NAMALWA (cell line): ENCODE measurements at regions not wholly inside any gene's neighbourhood (a gene's known extent, or its start where the extent isn't known, plus 50 kb on each side); places are given as distances from the start of the nearest gene placed in this dataset.
A peak's percentile ranks its signal among the peaks of the same experiment; 100 is the strongest.
"Not testable (repeated sequence)": the region's sequence is repeated elsewhere in the genome, so short reads cannot be mapped to it uniquely, and the experiment has no call there.

Experiments used
- DNase-seq: peaks from one replicate; pipeline ENCODE4 v3.0.0-alpha.2; 2015; ENCODE audit warnings: low spot score

- no peak for DNase-seq
Measured at GRCh38 chr17:13135506-13135905, 117.7 kb upstream of the ELAC2 start.

- no peak for DNase-seq
Measured at GRCh38 chr17:13134076-13134475, 116.2 kb upstream of the ELAC2 start.

DNA sequence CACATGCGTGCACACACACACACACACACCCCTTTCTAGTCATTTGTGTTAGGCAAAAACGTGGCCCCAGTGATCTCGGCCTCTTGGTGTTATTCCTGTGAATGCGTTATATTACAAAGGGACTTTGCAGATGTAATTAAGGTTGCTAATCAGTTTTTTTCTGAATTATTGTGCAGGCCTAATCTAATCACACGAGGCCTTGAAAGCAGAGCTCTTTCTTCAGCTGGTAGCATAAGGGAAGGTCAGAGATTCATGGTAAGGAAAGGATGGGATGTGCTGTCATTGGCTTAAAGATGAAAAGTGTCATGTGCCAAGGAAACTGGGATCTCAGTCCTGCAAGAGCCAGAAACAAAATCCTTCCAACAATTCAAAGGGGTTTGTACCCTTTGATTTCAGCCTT lies 113.4 kb upstream of the ELAC2 start:
- no peak for DNase-seq

- no peak for DNase-seq
Measured at GRCh38 chr17:13129356-13129755, 111.5 kb upstream of the ELAC2 start.

GRCh38 chr17:13128676-13129075 lies 110.8 kb upstream of the ELAC2 start:
- no peak for DNase-seq

DNA sequence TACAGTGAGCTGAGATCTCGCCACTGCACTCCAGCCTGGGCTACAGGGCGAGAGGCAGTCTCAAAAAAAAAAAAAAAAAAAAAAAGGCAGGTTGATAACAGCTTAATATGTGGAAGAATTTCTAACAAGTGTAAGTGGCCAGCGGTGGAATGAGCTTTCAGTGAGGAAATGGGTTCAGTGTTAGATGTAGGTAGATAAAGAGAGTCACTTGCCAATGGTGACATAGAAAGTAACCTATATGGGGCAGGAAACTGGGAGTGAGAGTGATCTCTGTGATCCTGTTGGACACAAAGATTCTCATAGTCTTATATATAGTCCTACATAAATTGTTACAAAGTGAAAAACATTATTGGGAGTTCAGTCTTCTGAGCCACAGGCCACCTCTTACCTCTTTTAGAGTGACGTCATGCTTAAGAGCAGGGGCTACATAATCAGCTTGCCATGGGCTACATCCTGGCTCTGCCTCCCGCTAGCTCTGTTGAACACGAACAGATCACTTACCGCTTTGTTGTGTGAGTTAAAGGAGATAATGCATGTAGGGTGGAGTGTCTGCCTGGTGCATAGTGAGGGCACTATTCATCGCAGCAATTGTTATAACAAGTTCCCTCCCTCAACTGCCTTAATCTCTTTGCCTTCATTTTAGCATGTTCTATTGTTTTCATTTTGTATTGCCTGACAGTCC lies 110.2 kb upstream of the ELAC2 start:
- no peak for DNase-seq

DNA sequence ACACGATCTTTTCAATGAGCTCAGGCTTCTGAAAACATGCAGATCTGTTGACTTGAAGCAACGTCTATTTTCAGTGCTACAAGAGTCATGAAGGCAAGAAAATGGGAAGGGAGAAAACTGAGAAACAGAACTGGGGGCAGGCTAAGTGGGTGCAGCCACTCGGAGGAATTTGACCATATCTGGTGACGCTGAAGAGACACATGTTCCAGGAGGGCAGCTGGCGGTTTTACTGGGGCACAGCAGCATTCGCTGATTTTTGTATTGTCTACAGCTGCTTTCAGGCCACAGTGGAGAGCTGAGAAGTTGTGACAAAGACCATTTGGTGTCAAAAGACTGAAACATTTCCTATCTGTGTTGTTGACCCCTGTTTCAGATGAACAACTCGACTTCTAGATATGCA lies 103.0 kb upstream of the ELAC2 start:
- DNase-seq = no peak

- DNase-seq = no peak
Measured at GRCh38 chr17:13118311-13118710, 100.5 kb upstream of the ELAC2 start.

GRCh38 chr17:13117616-13118015 lies 99.8 kb upstream of the ELAC2 start:
- no peak for DNase-seq

DNA sequence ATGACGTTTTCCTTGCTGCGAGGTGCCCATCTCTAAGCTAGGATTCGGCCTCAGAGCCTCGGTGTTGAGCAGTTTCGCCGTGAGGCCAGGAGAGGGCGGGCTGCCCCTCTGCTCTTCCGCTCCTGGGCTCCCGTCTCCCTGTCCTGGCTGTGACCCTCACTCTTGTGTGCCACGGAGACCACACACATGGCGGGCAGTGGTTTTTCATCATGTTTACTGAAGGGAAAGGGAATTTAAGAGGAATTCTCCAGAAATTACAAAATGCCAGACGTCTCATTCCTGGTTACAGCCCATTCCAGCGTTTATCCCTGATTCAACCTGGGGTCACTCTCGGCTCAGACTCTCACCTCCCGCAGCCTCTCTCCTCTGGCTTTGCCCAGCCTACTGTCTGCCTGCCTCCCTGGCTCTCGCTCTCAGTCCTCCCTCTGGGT lies 96.8 kb upstream of the ELAC2 start:
- peak; percentile 10 for DNase-seq

DNA sequence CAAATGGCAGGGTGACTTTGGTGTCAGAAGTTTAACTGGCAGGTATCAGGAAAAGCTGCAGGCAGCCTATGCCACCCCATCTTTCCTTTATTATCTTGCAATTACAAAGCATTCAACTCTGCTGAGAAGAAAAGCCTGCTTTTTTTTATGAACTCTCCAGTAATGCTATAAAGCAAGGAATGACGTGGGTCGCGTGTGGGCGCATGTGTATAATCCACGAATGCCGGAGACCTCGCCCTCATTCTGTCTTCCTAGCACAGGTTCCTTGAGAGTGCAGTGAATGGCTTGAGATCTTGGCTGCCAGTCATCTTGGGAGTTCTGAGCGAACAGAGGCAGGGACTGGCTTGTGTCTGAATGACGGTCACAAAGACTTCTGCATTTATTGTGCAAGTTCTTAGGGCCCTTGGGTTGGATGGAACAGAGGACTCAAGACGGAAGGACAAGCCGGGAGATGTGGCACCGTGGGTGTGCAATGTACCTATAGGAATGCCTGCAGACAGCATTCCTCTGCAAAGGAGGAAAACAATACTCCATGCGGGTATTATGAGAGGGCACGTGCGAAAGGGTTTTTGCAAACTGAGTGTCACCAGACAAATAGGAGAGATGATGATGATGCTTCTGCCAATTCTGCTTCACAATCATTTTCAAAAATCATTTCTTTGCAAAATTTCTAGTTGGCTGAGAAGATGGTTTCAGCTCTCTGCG lies 96.1 kb upstream of the ELAC2 start:
- DNase-seq = no peak

DNA sequence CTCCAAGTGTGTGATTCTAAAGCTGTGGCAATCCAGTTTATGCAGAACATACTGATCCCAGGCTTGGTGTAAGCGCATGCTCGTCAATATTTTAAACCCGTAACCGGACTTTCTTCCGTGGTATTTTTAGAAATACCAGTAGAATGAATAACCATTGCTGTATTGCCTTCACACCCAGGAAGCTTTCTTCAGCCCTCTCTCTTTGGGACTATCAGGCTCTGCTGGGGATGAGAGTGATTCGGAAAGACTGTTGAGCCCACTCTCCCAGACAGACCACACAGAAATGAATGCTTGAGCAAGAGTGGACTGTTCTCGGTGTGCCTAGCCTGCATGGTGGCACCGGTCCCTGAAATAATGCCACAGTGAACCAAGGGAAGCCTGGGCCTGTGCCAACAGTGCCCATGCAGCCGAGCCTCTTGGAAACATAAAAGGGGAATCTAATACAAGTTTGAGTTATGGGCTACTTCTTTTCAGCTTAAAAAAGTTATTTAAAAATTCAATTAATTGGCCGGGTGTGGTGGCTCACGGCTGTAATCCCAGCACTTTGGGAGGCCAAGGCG lies 89.9 kb upstream of the ELAC2 start:
- DNase-seq = no peak

GRCh38 chr17:13106171-13106570 lies 88.3 kb upstream of the ELAC2 start:
- DNase-seq = no peak

DNA sequence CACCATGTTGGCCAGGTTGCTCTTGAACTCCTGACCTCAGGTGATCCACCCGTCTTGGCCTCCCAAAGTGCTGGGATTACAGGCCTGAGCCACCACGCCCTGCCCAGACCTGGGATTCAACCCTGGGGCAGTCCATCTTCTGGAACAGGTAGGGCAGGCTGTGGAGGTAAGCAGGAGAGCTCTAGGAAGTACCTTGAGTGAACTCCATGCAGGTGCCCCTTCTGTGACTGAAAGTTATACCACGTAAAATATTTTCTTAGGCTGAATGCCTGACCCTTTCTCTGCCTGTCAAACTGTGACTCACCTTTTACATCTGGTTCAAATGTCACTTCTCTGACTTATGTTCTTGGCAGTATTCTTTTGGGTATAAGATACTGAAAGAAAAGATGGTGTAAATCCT lies 86.7 kb upstream of the ELAC2 start:
- DNase-seq = no peak

DNA sequence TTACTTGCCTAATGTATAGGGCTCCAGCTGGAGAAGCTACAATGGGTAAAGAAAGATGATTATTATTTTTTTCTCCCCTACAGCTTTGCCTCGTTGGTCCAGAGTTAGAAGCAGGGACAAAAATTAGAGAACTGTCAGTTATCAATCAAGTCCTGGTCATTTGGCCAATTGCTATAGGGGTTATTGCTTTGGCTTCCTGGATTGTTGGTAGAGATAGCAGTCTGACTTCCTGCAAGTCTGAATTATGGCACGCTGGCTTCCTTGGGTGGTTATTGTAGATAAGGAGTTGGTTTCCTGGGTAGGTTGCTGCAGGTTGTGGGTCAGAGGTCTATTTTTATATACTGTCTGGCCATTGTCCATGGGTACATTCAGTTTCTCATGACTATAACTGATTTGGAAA lies 84.7 kb upstream of the ELAC2 start:
- DNase-seq = no peak

DNA sequence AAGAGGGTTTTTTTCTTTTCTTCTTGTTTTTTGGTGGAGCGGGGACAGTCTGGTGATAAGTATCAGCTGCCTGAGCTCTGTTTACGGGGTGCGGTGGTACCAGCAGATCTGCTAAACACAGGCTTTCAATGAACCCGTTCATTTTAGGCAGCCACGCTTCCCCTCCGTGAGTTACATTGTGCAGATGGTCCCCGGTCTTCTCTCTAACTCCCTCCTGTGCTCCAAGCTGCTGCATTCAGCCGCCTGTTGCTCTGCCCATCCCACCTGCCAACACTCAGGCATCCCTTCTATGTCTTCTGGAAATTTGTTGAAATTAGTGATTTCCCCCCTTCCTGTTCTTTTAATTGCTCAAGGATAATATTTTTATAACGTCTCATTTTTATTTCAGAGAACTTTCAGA lies 82.1 kb upstream of the ELAC2 start:
- no peak for DNase-seq

DNA sequence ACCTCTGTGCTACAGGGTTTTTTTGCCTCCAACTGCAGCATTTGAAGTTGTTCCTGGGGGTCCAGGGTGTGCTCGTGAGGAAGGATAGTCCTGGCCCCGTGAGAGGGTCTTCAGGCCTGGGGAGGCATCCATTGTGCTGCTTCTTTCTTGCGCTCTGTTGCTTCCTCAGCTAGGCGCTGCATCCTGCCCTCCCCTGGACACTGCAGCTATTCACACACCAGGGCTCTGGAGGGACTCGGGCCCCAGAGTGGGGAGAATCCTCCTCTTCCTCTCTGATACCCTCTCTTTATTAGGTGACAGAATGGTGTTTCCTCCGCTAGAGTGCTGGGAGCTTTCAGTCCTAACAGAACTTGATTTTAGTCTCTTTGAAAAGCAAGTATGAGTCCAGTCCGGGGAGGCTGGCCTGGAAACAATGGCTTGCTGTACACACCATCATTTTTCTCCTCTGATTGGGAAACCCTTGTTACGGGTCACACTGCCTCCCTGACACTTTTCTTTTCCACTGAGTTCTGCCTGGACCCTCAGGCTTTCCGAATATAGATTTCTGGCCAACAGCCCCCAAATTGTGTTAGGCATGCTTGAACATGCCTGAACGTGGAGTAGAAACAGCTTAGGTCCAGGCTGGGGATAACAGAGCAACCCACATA lies 81.4 kb upstream of the ELAC2 start:
- no peak for DNase-seq

DNA sequence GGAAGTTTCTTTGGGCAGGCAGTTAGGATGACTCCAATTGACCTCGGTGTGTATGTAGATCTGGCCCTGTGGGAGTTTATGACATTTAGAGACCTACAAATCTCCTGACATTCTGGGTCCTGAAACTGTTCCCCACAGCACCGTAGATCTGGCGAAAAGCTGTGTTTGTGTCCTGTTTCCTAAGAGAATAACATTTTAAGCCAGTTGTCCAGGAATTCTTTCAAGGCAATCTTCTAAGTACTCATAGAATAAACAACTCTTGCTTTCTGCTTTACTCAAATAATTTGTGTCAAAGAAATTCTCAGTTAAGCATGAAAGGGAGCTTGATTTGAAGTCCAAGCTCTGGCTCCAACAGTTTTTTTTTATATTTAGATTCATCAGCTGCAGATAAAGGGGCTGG lies 78.5 kb upstream of the ELAC2 start:
- no peak for DNase-seq

- not testable (repeated sequence) for DNase-seq
Measured at GRCh38 chr17:13092010-13092409, 74.2 kb upstream of the ELAC2 start.

- DNase-seq = no peak
Measured at GRCh38 chr17:13088666-13089065, 70.8 kb upstream of the ELAC2 start.

GRCh38 chr17:13087802-13088201 lies 70.0 kb upstream of the ELAC2 start:
- DNase-seq = no peak

DNA sequence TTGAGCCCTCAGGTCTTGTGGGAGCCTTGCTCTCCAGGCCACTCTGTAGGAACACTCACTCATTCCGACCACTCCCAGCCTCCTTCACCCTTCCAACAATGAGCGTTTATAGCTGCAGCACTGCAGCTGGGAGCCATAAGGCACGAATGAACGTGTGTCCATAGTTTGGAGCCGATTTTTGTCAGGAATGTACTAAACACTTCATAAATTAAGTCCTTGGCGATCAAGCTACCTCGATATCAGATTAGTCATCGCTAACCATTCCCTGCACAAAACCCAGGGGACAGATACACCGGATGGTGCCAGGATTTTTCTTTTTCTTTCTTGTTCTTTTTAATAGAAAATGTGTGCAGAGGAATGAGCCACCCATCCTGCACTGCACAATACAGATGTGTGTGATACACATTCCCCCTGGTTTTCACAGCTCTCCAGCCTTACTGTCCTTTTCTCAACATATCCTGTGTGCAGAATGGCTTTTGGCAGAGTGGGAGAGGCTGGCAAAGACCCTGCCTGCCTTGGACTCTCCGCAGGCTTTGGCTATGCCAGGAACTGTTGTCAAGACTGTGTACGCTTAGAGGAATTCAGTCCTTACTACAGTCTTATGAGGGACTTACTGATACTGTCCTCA lies 68.4 kb upstream of the ELAC2 start:
- no peak for DNase-seq

GRCh38 chr17:13085578-13085977 lies 67.8 kb upstream of the ELAC2 start:
- DNase-seq = no peak
